HAP-1 (cell line): ENCODE measurements at regions not wholly inside any gene's neighbourhood (a gene's known extent, or its start where the extent isn't known, plus 50 kb on each side); places are given as distances from the start of the nearest gene placed in this dataset.

ENCODE experiments used
- DNase-seq, 2 experiments: peaks; one replicate each; pipeline ENCODE4 v3.0.0-alpha.2; 2016 to 2020; ENCODE audit warnings: low spot score in 2 of 2
- H3K27me3 ChIP-seq: fragments of 250-450 bp; sonication (Bioruptor Pico); 2 replicates; pipeline ENCODE4 v1.5.1; 2020; ENCODE audit warnings: low read depth, mild to moderate bottlenecking, moderate library complexity
- H3K36me3 ChIP-seq: fragments of 250-450 bp; sonication (Bioruptor Pico); replicated peaks from 2 replicates; pipeline ENCODE4 v1.5.1; 2020; ENCODE audit warnings: mild to moderate bottlenecking
- H3K4me1 ChIP-seq: fragments of 250-450 bp; sonication (Bioruptor Pico); 2 replicates; pipeline ENCODE4 v1.5.1; 2020; ENCODE audit warnings: mild to moderate bottlenecking
- H3K4me3 ChIP-seq: fragments of 250-450 bp; sonication (Bioruptor Pico); 2 replicates; pipeline ENCODE4 v1.5.1; 2020; ENCODE audit warnings: mild to moderate bottlenecking, moderate library complexity
- H3K9me3 ChIP-seq: fragments of 250-450 bp; sonication (Bioruptor Pico); 2 replicates; pipeline ENCODE4 v1.5.1; 2020; ENCODE audit warnings: mild to moderate bottlenecking, moderate library complexity
- in situ Hi-C: fragments of 300-500 bp; cut with MboI; formaldehyde crosslinking; loops from 3 replicates; pipeline ENCODE4 v1.14.3; 2020; ENCODE audit warnings: low sequenced_read_pairs, inconsistent platforms, mixed read lengths

DNA sequence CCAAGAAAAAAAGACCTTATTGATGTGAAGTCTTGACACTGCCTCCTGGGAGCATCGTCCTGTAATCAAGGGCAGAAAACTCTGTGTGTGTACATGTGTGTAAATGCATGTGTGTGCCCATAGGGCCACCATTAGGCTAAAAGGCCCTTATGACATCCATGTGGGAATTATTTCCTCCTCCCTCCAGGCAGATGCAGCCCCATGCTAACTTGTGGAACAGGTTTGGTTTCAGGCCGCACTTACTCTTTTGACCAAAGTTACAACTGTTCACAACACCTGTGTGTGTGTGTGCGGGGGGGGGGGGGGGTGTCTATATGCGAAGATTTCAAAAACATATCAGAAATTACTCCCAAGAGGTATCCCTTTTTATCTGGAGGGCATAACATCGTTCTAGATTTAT is 87.4 kb upstream of the SLC14A2 start:
- in situ Hi-C loops = loop anchor here (25.0 kb wide), 1 partner anchor 91 kb away; no protein-coding TSS in a partner anchor

DNA sequence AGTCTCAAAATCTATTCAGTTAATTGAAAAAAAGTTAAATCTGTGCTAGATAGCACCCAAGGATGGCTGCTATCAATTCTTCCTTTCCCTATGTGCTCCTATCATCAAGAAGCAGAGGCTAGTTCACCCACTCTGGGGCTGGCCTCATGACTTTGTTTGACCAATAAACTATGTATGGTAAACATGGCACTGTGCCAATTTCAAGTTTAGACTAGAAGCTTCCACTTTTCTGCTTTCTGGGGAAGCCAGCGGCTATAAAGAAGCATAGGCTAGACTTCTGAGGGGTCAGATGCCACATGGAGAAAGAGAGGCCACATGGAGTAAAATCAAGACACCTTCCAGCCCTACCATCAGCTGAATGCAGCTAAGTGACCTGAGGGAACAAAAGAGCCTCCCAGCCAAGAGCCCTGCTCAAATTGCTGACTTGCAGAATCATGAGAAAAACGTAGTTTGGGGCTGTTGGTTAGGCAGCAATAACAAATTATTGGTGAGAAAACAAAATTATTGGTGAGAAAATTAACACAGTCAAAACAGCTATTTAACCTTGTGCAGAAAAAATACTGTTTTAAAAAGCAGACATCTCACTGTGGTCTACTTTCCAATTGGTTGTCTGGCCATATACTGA is 86.5 kb upstream of the SLC14A2 start:
- no peaks in the 10 kb centered on the region for H3K9me3 ChIP-seq
- H3K4me3 ChIP-seq = no peak overlapping the region
- no peaks in the 10 kb centered on the region for H3K36me3 ChIP-seq
- no peaks in the 10 kb centered on the region for H3K27me3 ChIP-seq
- H3K4me1 ChIP-seq = no peaks in the 10 kb centered on the region
- no peak for DNase-seq
- in situ Hi-C loops = loop anchor here (25.0 kb wide), 1 partner anchor 92 kb away; no protein-coding TSS in a partner anchor

More for the DNA sequence above, 87.4 kb upstream of the SLC14A2 start:
- DNase-seq = no peak
- H3K4me3 ChIP-seq = no peak overlapping the region
- H3K27me3 ChIP-seq = no peaks in the 10 kb centered on the region
- no peaks in the 10 kb centered on the region for H3K36me3 ChIP-seq
- no peaks in the 10 kb centered on the region for H3K9me3 ChIP-seq
- no peaks in the 10 kb centered on the region for H3K4me1 ChIP-seq

- in situ Hi-C loops = loop anchor here (25.0 kb wide), 1 partner anchor 101 kb away; no protein-coding TSS in a partner anchor
- H3K4me3 ChIP-seq = no peak overlapping the region
- DNase-seq = no peak
- H3K4me1 ChIP-seq = no peaks in the 10 kb centered on the region
- no peaks in the 10 kb centered on the region for H3K36me3 ChIP-seq
- no peaks in the 10 kb centered on the region for H3K9me3 ChIP-seq
- H3K27me3 ChIP-seq = no peaks in the 10 kb centered on the region
These were observed 76.8 kb upstream of the SLC14A2 start for GRCh38 chr18:45538444-45538843.

- no peak for DNase-seq
- H3K9me3 ChIP-seq = no peaks in the 10 kb centered on the region
- H3K36me3 ChIP-seq = no peaks in the 10 kb centered on the region
- in situ Hi-C loops = loop anchor here (25.0 kb wide), 1 partner anchor 102 kb away; no protein-coding TSS in a partner anchor
- no peaks in the 10 kb centered on the region for H3K27me3 ChIP-seq
- H3K4me3 ChIP-seq = no peak overlapping the region
- H3K4me1 ChIP-seq = no peaks in the 10 kb centered on the region
These were observed 75.8 kb upstream of the SLC14A2 start for GRCh38 chr18:45539491-45539891.

DNA sequence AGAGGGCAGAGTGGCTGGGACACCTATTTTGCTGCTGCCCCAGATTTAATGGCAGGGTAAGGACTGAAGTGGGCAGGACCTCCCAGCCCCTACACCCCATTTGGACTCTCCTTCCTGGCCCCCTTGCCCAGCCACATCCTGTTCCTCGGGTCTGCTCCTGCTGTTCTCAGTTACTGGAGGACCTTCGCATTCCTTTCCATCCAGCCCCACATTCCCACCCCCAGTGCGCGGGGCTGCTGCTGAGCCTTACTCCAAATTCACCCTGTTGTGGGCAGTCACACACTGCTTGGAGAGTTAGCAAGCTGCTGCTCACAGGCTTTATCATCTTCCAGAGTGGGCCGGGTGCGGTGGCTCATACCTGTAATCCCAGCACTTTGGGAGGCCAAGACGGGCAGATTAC is 75.2 kb upstream of the SLC14A2 start:
- Histone ChIP-seq H3K36me3 (no peaks in the 10 kb centered on the region), H3K9me3 (no peaks in the 10 kb centered on the region), H3K4me3 (no peak overlapping the region), H3K27me3 (no peaks in the 10 kb centered on the region), H3K4me1 (no peaks in the 10 kb centered on the region)
- in situ Hi-C loops = loop anchor here (25.0 kb wide), 1 partner anchor 103 kb away; no protein-coding TSS in a partner anchor
- DNase-seq = no peak

- DNase-seq = no peak
- in situ Hi-C loops = loop anchor here (25.0 kb wide), 1 partner anchor 104 kb away; no protein-coding TSS in a partner anchor
- no peaks in the 10 kb centered on the region for H3K9me3 ChIP-seq
- no peak overlapping the region for H3K4me3 ChIP-seq
- no peaks in the 10 kb centered on the region for H3K4me1 ChIP-seq
- H3K27me3 ChIP-seq = no peaks in the 10 kb centered on the region
- H3K36me3 ChIP-seq = no peaks in the 10 kb centered on the region
These were observed 73.9 kb upstream of the SLC14A2 start for GRCh38 chr18:45541421-45541820.

DNA sequence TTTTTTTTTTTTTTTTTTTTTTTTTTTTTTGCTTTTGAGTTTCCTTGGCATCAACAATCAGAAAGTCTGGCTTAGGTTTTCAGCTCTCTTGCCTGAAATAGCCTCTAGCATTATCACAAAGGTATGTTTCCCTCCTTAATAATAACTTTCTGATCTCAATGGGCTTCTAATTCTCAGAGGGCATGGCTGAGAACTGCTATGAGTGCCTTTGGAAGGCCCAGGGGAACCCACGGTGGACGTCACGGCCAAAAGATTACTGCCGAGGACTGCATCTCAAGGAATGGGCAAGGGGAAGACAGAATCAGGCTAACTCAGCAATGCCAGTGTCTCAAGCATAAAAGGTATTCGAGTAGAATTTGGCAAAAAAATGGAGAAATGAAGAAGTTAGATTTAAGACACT is 73.2 kb upstream of the SLC14A2 start:
- Histone ChIP-seq H3K9me3 (no peaks in the 10 kb centered on the region), H3K4me1 (no peaks in the 10 kb centered on the region), H3K36me3 (no peaks in the 10 kb centered on the region), H3K27me3 (no peaks in the 10 kb centered on the region), H3K4me3 (no peak overlapping the region)
- in situ Hi-C loops = loop anchor here (25.0 kb wide), 1 partner anchor 105 kb away; no protein-coding TSS in a partner anchor
- no peak for DNase-seq

GRCh38 chr18:45547910-45548309 is 67.4 kb upstream of the SLC14A2 start:
- DNase-seq = no peak
- in situ Hi-C loops = loop anchor here (25.0 kb wide), 1 partner anchor 111 kb away; no protein-coding TSS in a partner anchor
- H3K4me1 ChIP-seq = no peaks in the 10 kb centered on the region

DNA sequence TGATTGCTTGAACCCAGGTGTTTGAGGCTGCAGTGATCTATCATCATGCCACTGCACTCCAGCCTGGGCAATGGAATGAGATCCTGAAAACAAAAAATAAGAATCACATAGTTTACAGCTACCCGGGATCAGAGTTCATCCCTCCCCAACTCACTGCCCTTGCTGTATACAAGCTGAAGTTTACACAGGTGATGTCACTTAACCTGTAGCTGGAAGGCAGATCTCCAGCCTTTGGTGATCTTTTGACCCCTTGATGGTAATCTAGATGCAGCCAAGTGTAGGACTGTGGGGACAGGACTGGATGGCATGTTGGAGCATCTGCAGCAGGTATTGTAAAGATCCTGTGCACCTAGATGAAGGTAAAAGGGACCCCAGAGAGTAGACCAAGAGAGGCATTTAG is 66.7 kb upstream of the SLC14A2 start:
- Histone ChIP-seq H3K4me1 (no peaks in the 10 kb centered on the region), H3K9me3 (no peaks in the 10 kb centered on the region), H3K36me3 (no peaks in the 10 kb centered on the region), H3K27me3 (no peaks in the 10 kb centered on the region), H3K4me3 (no peak overlapping the region)
- in situ Hi-C loops = loop anchor here (25.0 kb wide), 1 partner anchor 111 kb away; no protein-coding TSS in a partner anchor
- DNase-seq = no peak

More at GRCh38 chr18:45547910-45548309, 67.4 kb upstream of the SLC14A2 start:
- no peaks in the 10 kb centered on the region for H3K36me3 ChIP-seq
- no peak overlapping the region for H3K4me3 ChIP-seq
- no peaks in the 10 kb centered on the region for H3K27me3 ChIP-seq
- H3K9me3 ChIP-seq = no peaks in the 10 kb centered on the region

GRCh38 chr18:45549290-45549689 is 66.0 kb upstream of the SLC14A2 start:
- no peaks in the 10 kb centered on the region for H3K36me3 ChIP-seq
- H3K4me3 ChIP-seq = no peak overlapping the region
- DNase-seq = no peak
- no peaks in the 10 kb centered on the region for H3K9me3 ChIP-seq
- H3K27me3 ChIP-seq = no peaks in the 10 kb centered on the region
- in situ Hi-C loops = loop anchor here (25.0 kb wide), 1 partner anchor 112 kb away; no protein-coding TSS in a partner anchor
- H3K4me1 ChIP-seq = no peaks in the 10 kb centered on the region

GRCh38 chr18:45551142-45551815 is 64.0 kb upstream of the SLC14A2 start:
- H3K9me3 ChIP-seq = no peaks in the 10 kb centered on the region
- in situ Hi-C loops = no loop called here
- DNase-seq = no peak

GRCh38 chr18:45553723-45554388 is 61.4 kb upstream of the SLC14A2 start:
- DNase-seq = no peak
- H3K4me3 ChIP-seq = no peak overlapping the region
- no peaks in the 10 kb centered on the region for H3K9me3 ChIP-seq
- in situ Hi-C loops = no loop called here
- no peaks in the 10 kb centered on the region for H3K27me3 ChIP-seq
- no peaks in the 10 kb centered on the region for H3K36me3 ChIP-seq
- no peaks in the 10 kb centered on the region for H3K4me1 ChIP-seq

More at GRCh38 chr18:45551142-45551815, 64.0 kb upstream of the SLC14A2 start:
- Histone ChIP-seq H3K27me3 (no peaks in the 10 kb centered on the region), H3K4me3 (no peak overlapping the region), H3K4me1 (no peaks in the 10 kb centered on the region), H3K36me3 (no peaks in the 10 kb centered on the region)

DNA sequence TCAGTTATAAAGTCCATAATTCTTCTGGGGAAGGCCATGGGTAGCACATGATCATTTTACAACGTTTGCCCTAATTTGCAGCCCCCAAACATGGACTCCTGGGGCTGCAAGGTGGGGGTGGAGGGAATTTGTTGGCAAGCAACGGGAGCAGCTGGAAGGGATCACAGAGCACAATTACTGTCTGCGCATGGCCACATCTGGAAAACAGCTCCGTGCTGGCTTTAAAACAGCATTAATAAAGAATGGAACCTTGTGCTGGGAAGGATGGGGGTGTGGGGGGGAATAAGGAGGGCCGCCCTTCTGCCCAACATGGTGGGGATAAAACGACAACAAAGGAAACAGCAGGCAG is 60.9 kb upstream of the SLC14A2 start:
- H3K36me3 ChIP-seq = no peaks in the 10 kb centered on the region
- in situ Hi-C loops = no loop called here
- H3K4me1 ChIP-seq = no peaks in the 10 kb centered on the region
- no peak for DNase-seq
- no peaks in the 10 kb centered on the region for H3K9me3 ChIP-seq
- no peak overlapping the region for H3K4me3 ChIP-seq
- H3K27me3 ChIP-seq = no peaks in the 10 kb centered on the region

- H3K4me1 ChIP-seq = no peaks in the 10 kb centered on the region
- no peaks in the 10 kb centered on the region for H3K27me3 ChIP-seq
- no peak for DNase-seq
These were observed 59.1 kb upstream of the SLC14A2 start for GRCh38 chr18:45556222-45556621.

More at GRCh38 chr18:45556222-45556621, 59.1 kb upstream of the SLC14A2 start:
- H3K36me3 ChIP-seq = no peaks in the 10 kb centered on the region
- H3K9me3 ChIP-seq = no peaks in the 10 kb centered on the region
- no peak overlapping the region for H3K4me3 ChIP-seq
- in situ Hi-C loops = no loop called here
